ENCODE measurements at regions not wholly inside any gene's neighbourhood (a gene's known extent, or its start where the extent isn't known, plus 50 kb on each side); places are given as distances from the start of the nearest gene placed in this dataset.
"Not testable (repeated sequence)": the region's sequence is repeated elsewhere in the genome, so short reads cannot be mapped to it uniquely, and the experiment has no call there.

- not testable (repeated sequence) for H3K36me3 Mint-ChIP-seq, H3K4me3 Mint-ChIP-seq, H3K4me1 Mint-ChIP-seq, H3K9me3 Mint-ChIP-seq, H3K27me3 Mint-ChIP-seq, H3K27ac Mint-ChIP-seq
Measured at GRCh38 chr2:58386904-58387303, 145.8 kb upstream of the FANCL start.

GRCh38 chr2:58378152-58378551, 137.0 kb upstream of the FANCL start:
- H3K9me3 Mint-ChIP-seq: no peaks in the 10 kb centered on the region
- no peak overlapping the region for H3K4me3 Mint-ChIP-seq
- H3K27me3 Mint-ChIP-seq: no peaks in the 10 kb centered on the region
- H3K4me1 Mint-ChIP-seq: no peaks in the 10 kb centered on the region
- H3K27ac Mint-ChIP-seq: no peak overlapping the region
- H3K36me3 Mint-ChIP-seq: no peaks in the 10 kb centered on the region

GRCh38 chr2:58377181-58377580, 136.1 kb upstream of the FANCL start:
- Mint-ChIP-seq H3K36me3 (no peaks in the 10 kb centered on the region), H3K4me1 (no peaks in the 10 kb centered on the region), H3K9me3 (no peaks in the 10 kb centered on the region), H3K4me3 (no peak overlapping the region), H3K27me3 (no peaks in the 10 kb centered on the region), H3K27ac (no peak overlapping the region)

- H3K27ac Mint-ChIP-seq: no peak overlapping the region
- no peaks in the 10 kb centered on the region for H3K36me3 Mint-ChIP-seq
- H3K27me3 Mint-ChIP-seq: no peaks in the 10 kb centered on the region
- H3K9me3 Mint-ChIP-seq: no peaks in the 10 kb centered on the region
- H3K4me3 Mint-ChIP-seq: no peak overlapping the region
- no peaks in the 10 kb centered on the region for H3K4me1 Mint-ChIP-seq
Measured at GRCh38 chr2:58376592-58376991, 135.5 kb upstream of the FANCL start.

- Mint-ChIP-seq H3K27ac (no peak overlapping the region), H3K4me1 (no peaks in the 10 kb centered on the region), H3K4me3 (no peak overlapping the region), H3K9me3 (no peaks in the 10 kb centered on the region), H3K36me3 (no peaks in the 10 kb centered on the region), H3K27me3 (no peaks in the 10 kb centered on the region)
Measured at GRCh38 chr2:58369594-58369993, 128.5 kb upstream of the FANCL start.

- Mint-ChIP-seq H3K27ac (no peak overlapping the region), H3K36me3 (no peaks in the 10 kb centered on the region), H3K4me3 (no peak overlapping the region), H3K4me1 (no peaks in the 10 kb centered on the region), H3K9me3 (no peaks in the 10 kb centered on the region), H3K27me3 (peaks cover 3% of the 10 kb centered on the region)
Measured at GRCh38 chr2:58364098-58364497, 123.0 kb upstream of the FANCL start.

GRCh38 chr2:58358026-58358425, 116.9 kb upstream of the FANCL start:
- H3K27me3 Mint-ChIP-seq: peaks cover 6% of the 10 kb centered on the region

GRCh38 chr2:58357521-58357920, 116.4 kb upstream of the FANCL start:
- Mint-ChIP-seq H3K4me3 (no peak overlapping the region), H3K4me1 (no peaks in the 10 kb centered on the region), H3K36me3 (no peaks in the 10 kb centered on the region), H3K27me3 (peaks cover 3% of the 10 kb centered on the region), H3K9me3 (no peaks in the 10 kb centered on the region), H3K27ac (no peak overlapping the region)

More at GRCh38 chr2:58358026-58358425, 116.9 kb upstream of the FANCL start:
- no peaks in the 10 kb centered on the region for H3K36me3 Mint-ChIP-seq
- no peaks in the 10 kb centered on the region for H3K9me3 Mint-ChIP-seq
- H3K27ac Mint-ChIP-seq: no peak overlapping the region
- no peak overlapping the region for H3K4me3 Mint-ChIP-seq
- H3K4me1 Mint-ChIP-seq: no peaks in the 10 kb centered on the region

GRCh38 chr2:58354230-58354629, 113.1 kb upstream of the FANCL start:
- Mint-ChIP-seq H3K27me3 (peaks cover 3% of the 10 kb centered on the region), H3K27ac (no peak overlapping the region), H3K36me3 (no peaks in the 10 kb centered on the region), H3K9me3 (no peaks in the 10 kb centered on the region), H3K4me3 (no peak overlapping the region), H3K4me1 (no peaks in the 10 kb centered on the region)

GRCh38 chr2:58350484-58350883, 109.4 kb upstream of the FANCL start:
- Mint-ChIP-seq H3K4me1 (no peaks in the 10 kb centered on the region), H3K27ac (no peak overlapping the region), H3K4me3 (no peak overlapping the region), H3K27me3 (peaks cover 3% of the 10 kb centered on the region), H3K9me3 (no peaks in the 10 kb centered on the region), H3K36me3 (no peaks in the 10 kb centered on the region)

- no peak overlapping the region for H3K4me3 Mint-ChIP-seq
- no peaks in the 10 kb centered on the region for H3K27me3 Mint-ChIP-seq
- no peaks in the 10 kb centered on the region for H3K4me1 Mint-ChIP-seq
- no peak overlapping the region for H3K27ac Mint-ChIP-seq
- no peaks in the 10 kb centered on the region for H3K9me3 Mint-ChIP-seq
- no peaks in the 10 kb centered on the region for H3K36me3 Mint-ChIP-seq
Measured at GRCh38 chr2:58347810-58348209, 106.7 kb upstream of the FANCL start.

- Mint-ChIP-seq H3K27ac (no peak overlapping the region), H3K36me3 (no peaks in the 10 kb centered on the region), H3K4me1 (no peaks in the 10 kb centered on the region), H3K4me3 (no peak overlapping the region), H3K27me3 (no peaks in the 10 kb centered on the region), H3K9me3 (peaks cover 13% of the 10 kb centered on the region)
Measured at GRCh38 chr2:58341047-58341446, 99.9 kb upstream of the FANCL start.

- Mint-ChIP-seq H3K27ac (no peak overlapping the region), H3K4me1 (no peaks in the 10 kb centered on the region), H3K27me3 (no peaks in the 10 kb centered on the region), H3K9me3 (peaks cover 13% of the 10 kb centered on the region), H3K36me3 (no peaks in the 10 kb centered on the region), H3K4me3 (no peak overlapping the region)
Measured at GRCh38 chr2:58339548-58340243, 98.6 kb upstream of the FANCL start.

GRCh38 chr2:58336416-58336815, 95.3 kb upstream of the FANCL start:
- Mint-ChIP-seq H3K4me3 (no peak overlapping the region), H3K27me3 (no peaks in the 10 kb centered on the region), H3K27ac (no peak overlapping the region), H3K4me1 (no peaks in the 10 kb centered on the region), H3K36me3 (no peaks in the 10 kb centered on the region), H3K9me3 (peaks cover under 1% of the 10 kb centered on the region)

GRCh38 chr2:58334414-58334813, 93.3 kb upstream of the FANCL start:
- Mint-ChIP-seq H3K4me3 (no peak overlapping the region), H3K36me3 (no peaks in the 10 kb centered on the region), H3K27me3 (no peaks in the 10 kb centered on the region), H3K4me1 (no peaks in the 10 kb centered on the region), H3K27ac (no peak overlapping the region), H3K9me3 (no peaks in the 10 kb centered on the region)

- not testable (repeated sequence) for H3K27ac Mint-ChIP-seq, H3K4me3 Mint-ChIP-seq, H3K4me1 Mint-ChIP-seq, H3K27me3 Mint-ChIP-seq, H3K9me3 Mint-ChIP-seq, H3K36me3 Mint-ChIP-seq
Measured at GRCh38 chr2:58325296-58325895, 84.3 kb upstream of the FANCL start.

GRCh38 chr2:58319481-58319880, 78.4 kb upstream of the FANCL start:
- no peaks in the 10 kb centered on the region for H3K36me3 Mint-ChIP-seq
- H3K27ac Mint-ChIP-seq: no peak overlapping the region
- H3K27me3 Mint-ChIP-seq: peaks cover 3% of the 10 kb centered on the region
- H3K4me1 Mint-ChIP-seq: no peaks in the 10 kb centered on the region
- no peak overlapping the region for H3K4me3 Mint-ChIP-seq
- H3K9me3 Mint-ChIP-seq: no peaks in the 10 kb centered on the region
